Epithelial cell of esophagus (primary cell): ENCODE measurements at regions not wholly inside any gene's neighbourhood (a gene's known extent, or its start where the extent isn't known, plus 50 kb on each side); places are given as distances from the start of the nearest gene placed in this dataset.

ENCODE experiments used
- DNase-seq: peaks from one replicate; pipeline ENCODE4 v3.0.0; 2010; ENCODE audit warnings: low read depth
- H3K4me3 ChIP-seq: 2 replicates; pipeline ENCODE4 v1.5.1; 2011; ENCODE audit warnings: mild to moderate bottlenecking, low read length, control low read depth
- TF ChIP-seq, protein P1 (sequence below): IDR thresholded peaks from 2 replicates; pipeline ENCODE4 v1.5.1; 2011; ENCODE audit warnings: low read depth, mild to moderate bottlenecking, low read length, control low read depth, inconsistent platforms; ENCODE audit not compliant: insufficient read depth; ENCODE audit errors: missing control alignments

DNA sequence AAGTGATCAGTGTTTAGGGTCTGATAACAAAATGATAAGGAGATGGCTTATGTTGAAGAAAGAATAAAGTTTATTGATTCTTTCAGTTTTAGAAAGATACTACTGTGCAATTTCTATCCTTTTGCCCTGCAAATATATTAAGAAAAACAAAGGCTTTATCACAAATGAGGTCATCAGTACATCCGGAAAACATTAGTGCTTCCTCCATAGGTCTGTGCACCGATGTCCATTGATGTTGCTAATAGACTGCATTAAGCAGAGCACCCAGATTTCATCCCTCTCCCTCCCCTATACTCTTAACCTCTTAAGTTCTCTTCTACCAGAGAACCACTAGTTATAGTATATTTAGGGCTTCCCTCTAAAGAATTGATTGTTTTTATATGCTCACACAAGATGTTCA, 53.7 kb upstream of the HHIP start:
- TF ChIP-seq, protein P1, sequence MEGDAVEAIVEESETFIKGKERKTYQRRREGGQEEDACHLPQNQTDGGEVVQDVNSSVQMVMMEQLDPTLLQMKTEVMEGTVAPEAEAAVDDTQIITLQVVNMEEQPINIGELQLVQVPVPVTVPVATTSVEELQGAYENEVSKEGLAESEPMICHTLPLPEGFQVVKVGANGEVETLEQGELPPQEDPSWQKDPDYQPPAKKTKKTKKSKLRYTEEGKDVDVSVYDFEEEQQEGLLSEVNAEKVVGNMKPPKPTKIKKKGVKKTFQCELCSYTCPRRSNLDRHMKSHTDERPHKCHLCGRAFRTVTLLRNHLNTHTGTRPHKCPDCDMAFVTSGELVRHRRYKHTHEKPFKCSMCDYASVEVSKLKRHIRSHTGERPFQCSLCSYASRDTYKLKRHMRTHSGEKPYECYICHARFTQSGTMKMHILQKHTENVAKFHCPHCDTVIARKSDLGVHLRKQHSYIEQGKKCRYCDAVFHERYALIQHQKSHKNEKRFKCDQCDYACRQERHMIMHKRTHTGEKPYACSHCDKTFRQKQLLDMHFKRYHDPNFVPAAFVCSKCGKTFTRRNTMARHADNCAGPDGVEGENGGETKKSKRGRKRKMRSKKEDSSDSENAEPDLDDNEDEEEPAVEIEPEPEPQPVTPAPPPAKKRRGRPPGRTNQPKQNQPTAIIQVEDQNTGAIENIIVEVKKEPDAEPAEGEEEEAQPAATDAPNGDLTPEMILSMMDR = no peak
- no peak overlapping the region for H3K4me3 ChIP-seq
- DNase-seq = no peak

DNA sequence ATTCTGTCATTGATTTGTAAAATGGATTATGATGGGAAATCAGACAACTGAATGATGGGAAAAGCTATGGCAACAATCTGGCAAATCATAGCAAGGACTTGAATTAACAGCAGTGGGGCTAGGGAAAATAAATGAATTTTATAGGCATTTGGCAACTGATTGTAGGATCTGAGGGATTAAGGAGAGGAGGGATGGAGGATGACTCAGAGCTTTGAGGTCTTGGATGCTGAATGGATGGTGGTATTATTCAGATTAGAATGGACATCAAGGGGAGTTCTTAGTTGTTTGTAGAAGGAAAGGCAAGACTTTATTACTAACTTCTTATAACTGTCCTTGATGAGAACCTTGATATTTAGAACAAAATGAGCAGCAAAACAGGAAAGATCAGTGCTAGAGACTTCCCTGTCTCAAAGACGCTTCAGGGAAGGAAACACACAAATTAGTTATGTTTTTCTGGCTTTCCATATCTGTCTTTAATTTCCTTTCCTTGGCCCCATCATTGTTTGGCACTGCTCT, 51.4 kb upstream of the HHIP start:
- H3K4me3 ChIP-seq = no peak overlapping the region
- TF ChIP-seq, protein P1 = no peak
- no peak for DNase-seq

DNA sequence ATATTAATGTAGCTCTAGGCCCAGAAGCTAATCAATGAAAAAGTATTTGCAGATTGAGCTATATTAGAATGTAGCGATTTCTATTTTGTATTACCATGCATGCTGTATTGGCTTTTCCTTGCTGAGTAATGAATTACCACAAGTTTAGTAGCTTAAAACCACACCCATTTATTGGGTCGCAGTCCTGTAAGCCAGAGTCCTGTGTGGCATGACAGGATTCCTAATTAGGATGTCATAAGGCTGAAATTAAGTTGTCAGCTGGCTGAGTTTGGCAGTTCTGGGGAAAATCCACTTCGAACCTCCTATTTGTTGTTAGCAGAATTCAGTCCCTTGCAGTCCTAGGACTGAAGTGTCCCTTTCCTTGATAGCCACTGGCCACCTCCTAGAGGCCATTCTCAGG, 50.3 kb upstream of the HHIP start:
- no peak overlapping the region for H3K4me3 ChIP-seq
- TF ChIP-seq, protein P1 = no peak
- DNase-seq = peak; percentile 31
